Hepatocyte (in vitro differentiated cells): ENCODE measurements at regions not wholly inside any gene's neighbourhood (a gene's known extent, or its start where the extent isn't known, plus 50 kb on each side); places are given as distances from the start of the nearest gene placed in this dataset. TPM values are rescaled to one million over a fixed set of nuclear protein-coding genes. Genes with fewer than 3 reads are reported as not detected.
A peak's percentile ranks its signal among the peaks of the same experiment; 100 is the strongest.

Experiments
- DNase-seq: peaks from one replicate; pipeline ENCODE4 v3.0.0-alpha.2; 2016; ENCODE audit warnings: low spot score
- H2AFZ ChIP-seq: fragments of 200-600 bp; sonication (generic); 2 replicates; pipeline ENCODE4 v1.6.0; 2016; ENCODE audit warnings: antibody characterized with exemption, mild to moderate bottlenecking
- H3K27ac ChIP-seq: fragments of 200-600 bp; sonication (generic); 2 replicates; pipeline ENCODE4 v1.5.1; 2016; ENCODE audit warnings: mild to moderate bottlenecking
- H3K27me3 ChIP-seq: fragments of 200-600 bp; sonication (generic); 2 replicates; pipeline ENCODE4 v1.6.1; 2016
- H3K36me3 ChIP-seq: fragments of 200-600 bp; sonication (generic); replicated peaks from 2 replicates; pipeline ENCODE4 v1.5.1; 2016; ENCODE audit warnings: low read depth; ENCODE audit not compliant: insufficient read depth
- H3K4me1 ChIP-seq: fragments of 200-600 bp; sonication (generic); 2 replicates; pipeline ENCODE4 v1.5.1; 2016; ENCODE audit warnings: mild to moderate bottlenecking, moderate library complexity; ENCODE audit not compliant: insufficient read depth
- H3K4me2 ChIP-seq: fragments of 200-600 bp; sonication (generic); 2 replicates; pipeline ENCODE4 v1.6.0; 2016
- H3K4me3 ChIP-seq: fragments of 200-600 bp; sonication (generic); 2 replicates; pipeline ENCODE4 v1.5.1; 2016; ENCODE audit warnings: mild to moderate bottlenecking
- H3K79me2 ChIP-seq: fragments of 200-600 bp; sonication (generic); 2 replicates; pipeline ENCODE4 v1.6.0; 2017; ENCODE audit warnings: mild to moderate bottlenecking
- H3K9me2 ChIP-seq: fragments of 200-600 bp; sonication (generic); replicated peaks from 2 replicates; pipeline ENCODE4 v1.6.0; 2017; ENCODE audit warnings: mild to moderate bottlenecking; ENCODE audit not compliant: insufficient read depth
- H3K9me3 ChIP-seq: fragments of 200-600 bp; sonication (generic); 2 replicates; pipeline ENCODE4 v1.5.1; 2016; ENCODE audit warnings: low read depth, mild to moderate bottlenecking
- H4K20me1 ChIP-seq: fragments of 200-600 bp; sonication (generic); 2 replicates; pipeline ENCODE4 v1.6.0; 2016; ENCODE audit warnings: mild to moderate bottlenecking; ENCODE audit not compliant: insufficient read depth, poor library complexity, severe bottlenecking
- CTCF ChIP-seq: fragments of 200-600 bp; sonication (generic); IDR thresholded peaks from 2 replicates; pipeline ENCODE4 v1.5.1; 2016; ENCODE audit warnings: antibody characterized with exemption, mild to moderate bottlenecking; ENCODE audit not compliant: poor library complexity
- EZH2 ChIP-seq: fragments of 200-600 bp; sonication (generic); IDR thresholded peaks from 2 replicates; pipeline ENCODE4 v1.6.1; 2016; ENCODE audit warnings: antibody characterized with exemption, mild to moderate bottlenecking, borderline replicate concordance
- EZH2phosphoT487 ChIP-seq: fragments of 200-600 bp; sonication (generic); IDR thresholded peaks from one replicate; pipeline ENCODE4 v1.6.1; 2018; ENCODE audit warnings: antibody characterized with exemption, mild to moderate bottlenecking, low read depth, moderate library complexity; ENCODE audit not compliant: unreplicated experiment, severe bottlenecking
- WGBS: methylation state at CpG from one replicate; pipeline ENCODE4 v1.1.6; 2016; ENCODE audit warnings: low lambda C conversion rate; ENCODE audit errors: missing lambda C conversion rate; 5-methylcytosine and 5-hydroxymethylcytosine counted together
- microRNA-seq: library from miRNA; unstranded; fragments of <30 nt; microRNA quantifications from one replicate; pipeline ENCODE4, GENCODE V29; 2017

GRCh38 chr5:82330530-82331270, 52.5 kb upstream of the RPS23 start:
- Histone ChIP-seq H3K27ac (peak overlapping the region; percentile 11), H3K36me3 (no peaks in the 10 kb centered on the region), H3K9me2 (no peaks in the 10 kb centered on the region), H3K4me2 (no peak overlapping the region), H3K9me3 (no peaks in the 10 kb centered on the region), H3K4me3 (no peak overlapping the region), H3K4me1 (peaks cover 7% of the 10 kb centered on the region), H2AFZ (no peak overlapping the region), H3K79me2 (no peaks in the 10 kb centered on the region), H4K20me1 (no peaks in the 10 kb centered on the region), H3K27me3 (no peaks in the 10 kb centered on the region)
- WGBS = 72% methylated on average over 3 of the region's 3 CpGs
- DNase-seq = no peak
- TF ChIP-seq CTCF (no peak), EZH2 (no peak), EZH2phosphoT487 (no peak)

- Histone ChIP-seq H3K9me2 (no peaks in the 10 kb centered on the region), H3K9me3 (no peaks in the 10 kb centered on the region), H3K4me3 (no peak overlapping the region), H4K20me1 (no peaks in the 10 kb centered on the region), H3K4me2 (no peak overlapping the region), H3K4me1 (no peaks in the 10 kb centered on the region), H2AFZ (no peak overlapping the region), H3K79me2 (no peaks in the 10 kb centered on the region), H3K27ac (no peak overlapping the region), H3K27me3 (no peaks in the 10 kb centered on the region), H3K36me3 (no peaks in the 10 kb centered on the region)
- 98% methylated on average over 6 of the region's 6 CpGs for WGBS
- TF ChIP-seq EZH2phosphoT487 (no peak), EZH2 (no peak)
- DNase-seq = no peak
Measured at GRCh38 chr5:82329393-82329792, 51.2 kb upstream of the RPS23 start.

Small RNAs in the stretch of these regions (microRNA-seq; reads per million reads assigned to microRNA genes)
- not detected for gene MIR3977
